ENCODE measurements at regions not wholly inside any gene's neighbourhood (a gene's known extent, or its start where the extent isn't known, plus 50 kb on each side); places are given as distances from the start of the nearest gene placed in this dataset.

GRCh38 chr2:120486946-120487345, 141.0 kb downstream of the INHBB start:
- TF ChIP-seq EZH2 (IDR thresholded peaks at IDR 0.05; ENCODE audit: borderline replicate concordance, insufficient read depth, low read depth, low read length, poor library complexity, severe bottlenecking), result no peak
- no peak for TF ChIP-seq CTCF (IDR thresholded peaks at IDR 0.05)
- WGBS (ENCODE audit: insufficient coverage), result 91% methylated on average over 8 of the region's 11 CpGs
- no peaks in the 10 kb centered on the region for H3K79me2 ChIP-seq (ENCODE audit: control insufficient read depth, insufficient read depth, low read length)
- H3K4me3 ChIP-seq (ENCODE audit: control extremely low read depth in 1 of 5, extremely low read depth in 1 of 5, insufficient read depth in 1 of 5, low read depth in 2 of 5, low read length in 4 of 5), result no peak overlapping the region
- no peaks in the 10 kb centered on the region for H3K36me3 ChIP-seq (replicated peaks in 1 of 2; ENCODE audit: control extremely low read depth in 1 of 2, control insufficient read depth in 1 of 2, extremely low read depth in 1 of 2, insufficient read depth in 2 of 2, low read length in 1 of 2)
- intact Hi-C loops (cut with micrococcal nuclease), result no loop called here
- no peak for DNase-seq
- no peaks in the 10 kb centered on the region for H3K4me1 ChIP-seq (ENCODE audit: control insufficient read depth in 2 of 2, insufficient read depth in 2 of 2, low read length in 2 of 2)
- H2AFZ ChIP-seq (ENCODE audit: insufficient read depth, low read depth, low read length, poor library complexity, severe bottlenecking), result no peak overlapping the region
- no peaks in the 10 kb centered on the region for H3K4me1 Mint-ChIP-seq
- H3K9me3 Mint-ChIP-seq (ENCODE audit: insufficient read depth), result no peaks in the 10 kb centered on the region
- H3K9ac ChIP-seq (ENCODE audit: low read length), result no peak overlapping the region
- POLR2A ChIA-PET, result no interaction called here
- H3K27me3 ChIP-seq (replicated peaks in 1 of 4; ENCODE audit: control extremely low read depth in 1 of 4, control insufficient read depth in 3 of 4, insufficient read depth in 4 of 4, low read length in 3 of 4), result peaks cover 0 to 3% (median 0%) of the 10 kb centered on the region in 4 experiments
- no peak overlapping the region for H3K27ac ChIP-seq (ENCODE audit: low read length in 2 of 2)
- H4K20me1 ChIP-seq (ENCODE audit: control insufficient read depth, insufficient read depth, low read length, poor library complexity, severe bottlenecking), result no peaks in the 10 kb centered on the region
- CTCF ChIA-PET, result no interaction called here
- no peak for ATAC-seq (ENCODE audit: low read depth)
- H3K27ac Mint-ChIP-seq, result no peak overlapping the region
- peaks cover 0 to 2% (median 0%) of the 10 kb centered on the region in 3 donors for H3K9me3 ChIP-seq (ENCODE audit: control extremely low read depth in 1 of 3, control insufficient read depth in 2 of 3, insufficient read depth in 1 of 3, low read length in 2 of 3)
- H3K4me2 ChIP-seq (replicated peaks; ENCODE audit: low read depth, low read length, poor library complexity, severe bottlenecking), result no peak overlapping the region
- H3K27me3 Mint-ChIP-seq, result peaks cover 13% of the 10 kb centered on the region
- no peak overlapping the region for H3K4me3 Mint-ChIP-seq

- Histone ChIP-seq H4K20me1 (ENCODE audit: control insufficient read depth, insufficient read depth, low read length, poor library complexity, severe bottlenecking) (no peaks in the 10 kb centered on the region), H2AFZ (ENCODE audit: insufficient read depth, low read depth, low read length, poor library complexity, severe bottlenecking) (no peak overlapping the region), H3K36me3 (replicated peaks in 1 of 2; ENCODE audit: control extremely low read depth in 1 of 2, control insufficient read depth in 1 of 2, extremely low read depth in 1 of 2, insufficient read depth in 2 of 2, low read length in 1 of 2) (no peaks in the 10 kb centered on the region), H3K79me2 (ENCODE audit: control insufficient read depth, insufficient read depth, low read length) (no peaks in the 10 kb centered on the region), H3K4me1 (ENCODE audit: control insufficient read depth in 2 of 2, insufficient read depth in 2 of 2, low read length in 2 of 2) (no peaks in the 10 kb centered on the region), H3K27me3 (replicated peaks in 1 of 4; ENCODE audit: control extremely low read depth in 1 of 4, control insufficient read depth in 3 of 4, insufficient read depth in 4 of 4, low read length in 3 of 4) (peaks cover 0 to 3% (median 0%) of the 10 kb centered on the region in 4 experiments), H3K4me3 (ENCODE audit: control extremely low read depth in 1 of 5, extremely low read depth in 1 of 5, insufficient read depth in 1 of 5, low read depth in 2 of 5, low read length in 4 of 5) (no peak overlapping the region), H3K9ac (ENCODE audit: low read length) (no peak overlapping the region), H3K27ac (ENCODE audit: low read length in 2 of 2) (no peak overlapping the region), H3K9me3 (ENCODE audit: control extremely low read depth in 1 of 3, control insufficient read depth in 2 of 3, insufficient read depth in 1 of 3, low read length in 2 of 3) (peaks cover 0 to 2% (median 0%) of the 10 kb centered on the region in 3 donors), H3K4me2 (replicated peaks; ENCODE audit: low read depth, low read length, poor library complexity, severe bottlenecking) (no peak overlapping the region)
- peaks cover 13% of the 10 kb centered on the region for H3K27me3 Mint-ChIP-seq
- CTCF ChIA-PET, result no interaction called here
- 73% methylated on average over 6 of the region's 6 CpGs for WGBS (ENCODE audit: insufficient coverage)
- H3K4me3 Mint-ChIP-seq, result no peak overlapping the region
- TF ChIP-seq EZH2 (IDR thresholded peaks at IDR 0.05; ENCODE audit: borderline replicate concordance, insufficient read depth, low read depth, low read length, poor library complexity, severe bottlenecking) (no peak), CTCF (IDR thresholded peaks at IDR 0.05) (no peak)
- POLR2A ChIA-PET, result no interaction called here
- H3K9me3 Mint-ChIP-seq (ENCODE audit: insufficient read depth), result no peaks in the 10 kb centered on the region
- H3K27ac Mint-ChIP-seq, result no peak overlapping the region
- intact Hi-C loops (cut with micrococcal nuclease), result no loop called here
- ATAC-seq (ENCODE audit: low read depth) (no peak), DNase-seq (no peak)
- H3K4me1 Mint-ChIP-seq, result no peaks in the 10 kb centered on the region
These were observed 142.6 kb downstream of the INHBB start for GRCh38 chr2:120488531-120488930.

Data from B cell (primary cell).